HCT116 (cell line): ENCODE measurements at regions not wholly inside any gene's neighbourhood (a gene's known extent, or its start where the extent isn't known, plus 50 kb on each side); places are given as distances from the start of the nearest gene placed in this dataset.

ENCODE experiments used
- ATAC-seq: fragments of 200-7000 bp; cut with Tn5 transposase; 2 replicates; pipeline ENCODE4 v1.9.1; 2020; ENCODE audit warnings: mild to moderate bottlenecking, moderate library complexity
- BruUV-seq: library from RNA; stranded (reverse); fragments of 400-500 nt; replicated peaks from 2 replicates; lab custom pipeline; 2021; lab: Mats Ljungman, UMichigan
- CTCF ChIA-PET: fragments of 300-600 bp; sonication (Branson Sonifier 250); formaldehyde crosslinking; loops from one replicate; lab custom pipeline; 2021; ENCODE audit warnings: antibody characterized with exemption; lab: Charles Lee
- POLR2A ChIA-PET: fragments of 300-600, 350-600 bp; sonication (Branson Sonifier 250); formaldehyde crosslinking; loops from one replicate; lab custom pipeline; 2021; ENCODE audit warnings: antibody characterized with exemption; lab: Charles Lee
- RAD21 ChIA-PET, 2 experiments: fragments of 300-600 bp; sonication (Branson Sonifier 250); formaldehyde crosslinking; loops; one replicate each; lab custom pipeline; 2023; ENCODE audit warnings: low total read pairs in 2 of 2; ENCODE audit not compliant: uncharacterized antibody in 2 of 2, unreplicated experiment in 2 of 2, low non-redundant PET in 1 of 2; lab: Charles Lee
- DNase-seq: peaks from one replicate; pipeline ENCODE4 v3.0.0-alpha.2; 2010; ENCODE audit warnings: low read depth, low spot score
- H2AFZ ChIP-seq: fragments of 200-600 bp; shearing (Covaris generic), sonication (generic); 2 replicates; pipeline ENCODE4 v1.6.1; 2017; ENCODE audit warnings: low read depth, mixed run types, mixed read lengths, antibody characterized with exemption, low read length; ENCODE audit not compliant: poor library complexity, severe bottlenecking
- H3K27ac ChIP-seq: 2 replicates; pipeline ENCODE4 v1.5.1; 2012; ENCODE audit warnings: low read depth, low read length
- H3K27me3 ChIP-seq: fragments of 200-600 bp; sonication (generic); 2 replicates; pipeline ENCODE4 v1.6.1; 2016; ENCODE audit warnings: mixed run types, low read length, mixed read lengths; ENCODE audit not compliant: insufficient read depth
- H3K36me3 ChIP-seq, 2 experiments: fragments of 200-500 bp in 1 of 2; fragments of 200-600 bp in 1 of 2; sonication (Bioruptor generic) in 1 of 2; sonication (generic) in 1 of 2; 2 replicates each; pipeline versions ENCODE4 v1.5.1 to v1.6.1; 2014 to 2016; ENCODE audit warnings: low read length in 2 of 2, inconsistent platforms in 1 of 2, mixed read lengths in 1 of 2, mixed run types in 1 of 2; ENCODE audit not compliant: insufficient read depth in 2 of 2, control insufficient read depth in 1 of 2
- H3K4me1 ChIP-seq, 2 experiments: fragments of 200-600 bp in 1 of 2; sonication (generic) in 1 of 2; 2 replicates each; pipeline versions ENCODE4 v1.5.1 to v1.6.1; 2012 to 2017; ENCODE audit warnings: low read length in 2 of 2, inconsistent platforms in 1 of 2, mild to moderate bottlenecking in 1 of 2, mixed read lengths in 1 of 2, mixed run types in 1 of 2, moderate library complexity in 1 of 2; ENCODE audit not compliant: insufficient read depth in 2 of 2, control insufficient read depth in 1 of 2
- H3K4me2 ChIP-seq: fragments of 200-600 bp; sonication (generic); 2 replicates; pipeline ENCODE4 v1.6.1; 2017; ENCODE audit warnings: mixed run types, low read length, mixed read lengths
- H3K4me3 ChIP-seq, 2 experiments: fragments of 200-600 bp in 1 of 2; sonication (generic) in 1 of 2; replicated peaks in 1 of 2; 2 replicates each; pipeline ENCODE4 v1.5.1; 2011 to 2016; ENCODE audit warnings: low read length in 2 of 2, control low read depth in 1 of 2, low read depth in 1 of 2, mild to moderate bottlenecking in 1 of 2, mixed read lengths in 1 of 2, mixed run types in 1 of 2
- H3K79me2 ChIP-seq: fragments of 200-600 bp; sonication (generic); 2 replicates; pipeline ENCODE4 v1.6.1; 2017; ENCODE audit warnings: mild to moderate bottlenecking, mixed run types, low read length, moderate library complexity, mixed read lengths; ENCODE audit not compliant: insufficient read depth
- H3K9ac ChIP-seq: fragments of 200-600 bp; sonication (generic); 2 replicates; pipeline ENCODE4 v1.6.1; 2016; ENCODE audit warnings: low read length, mixed read lengths
- H3K9me2 ChIP-seq: fragments of 200-600 bp; sonication (generic), shearing (Covaris generic); 2 replicates; pipeline ENCODE4 v1.6.1; 2017; ENCODE audit warnings: mixed run types, mild to moderate bottlenecking, moderate library complexity; ENCODE audit not compliant: insufficient read depth
- H3K9me3 ChIP-seq, 2 experiments: fragments of 200-500 bp in 1 of 2; fragments of 200-600 bp in 1 of 2; sonication (Bioruptor generic) in 1 of 2; sonication (generic) in 1 of 2; 2 replicates each; pipeline ENCODE4 v1.6.1; 2014 to 2017; ENCODE audit warnings: low read length in 2 of 2, mixed read lengths in 2 of 2, inconsistent platforms in 1 of 2, low read depth in 1 of 2, mild to moderate bottlenecking in 1 of 2, mixed run types in 1 of 2, moderate library complexity in 1 of 2; ENCODE audit not compliant: control insufficient read depth in 1 of 2, insufficient read depth in 1 of 2
- H4K20me1 ChIP-seq: fragments of 200-600 bp; sonication (generic), shearing (Covaris generic); 2 replicates; pipeline ENCODE4 v1.6.1; 2017; ENCODE audit warnings: mixed run types, mild to moderate bottlenecking, moderate library complexity; ENCODE audit not compliant: insufficient read depth
- CEBPB ChIP-seq: IDR thresholded peaks from 2 replicates; pipeline ENCODE4 v1.6.1; 2012; ENCODE audit warnings: low read depth
- EGR1 ChIP-seq: IDR thresholded peaks from 2 replicates; pipeline ENCODE4 v1.6.1; 2012; ENCODE audit warnings: low read depth
- EZH2 ChIP-seq: fragments of 200-600 bp; sonication (generic); IDR thresholded peaks from 2 replicates; pipeline ENCODE4 v1.6.1; 2017; ENCODE audit warnings: antibody characterized with exemption, mixed run types
- JUND ChIP-seq: IDR thresholded peaks from 2 replicates; pipeline ENCODE4 v1.6.1; 2012
- RAD21 ChIP-seq: IDR thresholded peaks from 2 replicates; pipeline ENCODE4 v1.6.1; 2012; ENCODE audit warnings: low read depth, mild to moderate bottlenecking
- TCF7L2 ChIP-seq: IDR thresholded peaks from 2 replicates; pipeline ENCODE4 v1.7.0; 2011; ENCODE audit warnings: borderline replicate concordance, inconsistent platforms; ENCODE audit not compliant: insufficient read depth, insufficient read length; ENCODE audit errors: extremely low read depth
- ZNF274 ChIP-seq: fragments of 200-500 bp; sonication (Bioruptor generic); IDR thresholded peaks from 2 replicates; pipeline ENCODE4 v1.6.1; 2014; ENCODE audit warnings: mild to moderate bottlenecking, low read depth, low read length, inconsistent platforms
- intact Hi-C: fragments of 100-400 bp; cut with micrococcal nuclease; formaldehyde crosslinking; loops from 2 replicates; pipeline ENCODE4 v1.10.0; 2022
- TF ChIP-seq, protein P1 (sequence below): IDR thresholded peaks from 2 replicates; pipeline ENCODE4 v1.6.1; 2012; ENCODE audit warnings: low read depth

- Histone ChIP-seq H3K9me2 (no peaks in the 10 kb centered on the region), H4K20me1 (no peaks in the 10 kb centered on the region), H3K27ac (no peak overlapping the region), H3K36me3 (no peaks in the 10 kb centered on the region), H3K4me1 (no peaks in the 10 kb centered on the region; a peak in 1 of 4 replicates), H3K4me2 (no peak overlapping the region), H3K9me3 (no peaks in the 10 kb centered on the region), H3K4me3 (no peak overlapping the region), H2AFZ (no peak overlapping the region), H3K79me2 (no peaks in the 10 kb centered on the region), H3K9ac (no peak overlapping the region), H3K27me3 (peaks cover 33% of the 10 kb centered on the region; the same call in 1 of the 2 replicates)
- TF ChIP-seq, protein P1, sequence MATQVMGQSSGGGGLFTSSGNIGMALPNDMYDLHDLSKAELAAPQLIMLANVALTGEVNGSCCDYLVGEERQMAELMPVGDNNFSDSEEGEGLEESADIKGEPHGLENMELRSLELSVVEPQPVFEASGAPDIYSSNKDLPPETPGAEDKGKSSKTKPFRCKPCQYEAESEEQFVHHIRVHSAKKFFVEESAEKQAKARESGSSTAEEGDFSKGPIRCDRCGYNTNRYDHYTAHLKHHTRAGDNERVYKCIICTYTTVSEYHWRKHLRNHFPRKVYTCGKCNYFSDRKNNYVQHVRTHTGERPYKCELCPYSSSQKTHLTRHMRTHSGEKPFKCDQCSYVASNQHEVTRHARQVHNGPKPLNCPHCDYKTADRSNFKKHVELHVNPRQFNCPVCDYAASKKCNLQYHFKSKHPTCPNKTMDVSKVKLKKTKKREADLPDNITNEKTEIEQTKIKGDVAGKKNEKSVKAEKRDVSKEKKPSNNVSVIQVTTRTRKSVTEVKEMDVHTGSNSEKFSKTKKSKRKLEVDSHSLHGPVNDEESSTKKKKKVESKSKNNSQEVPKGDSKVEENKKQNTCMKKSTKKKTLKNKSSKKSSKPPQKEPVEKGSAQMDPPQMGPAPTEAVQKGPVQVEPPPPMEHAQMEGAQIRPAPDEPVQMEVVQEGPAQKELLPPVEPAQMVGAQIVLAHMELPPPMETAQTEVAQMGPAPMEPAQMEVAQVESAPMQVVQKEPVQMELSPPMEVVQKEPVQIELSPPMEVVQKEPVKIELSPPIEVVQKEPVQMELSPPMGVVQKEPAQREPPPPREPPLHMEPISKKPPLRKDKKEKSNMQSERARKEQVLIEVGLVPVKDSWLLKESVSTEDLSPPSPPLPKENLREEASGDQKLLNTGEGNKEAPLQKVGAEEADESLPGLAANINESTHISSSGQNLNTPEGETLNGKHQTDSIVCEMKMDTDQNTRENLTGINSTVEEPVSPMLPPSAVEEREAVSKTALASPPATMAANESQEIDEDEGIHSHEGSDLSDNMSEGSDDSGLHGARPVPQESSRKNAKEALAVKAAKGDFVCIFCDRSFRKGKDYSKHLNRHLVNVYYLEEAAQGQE = peak; percentile 50
- TF ChIP-seq JUND (no peak), TCF7L2 (no peak), EZH2 (no peak), EGR1 (no peak), CEBPB (no peak), RAD21 (no peak)
- intact Hi-C loops = no loop called here
- no peak for ATAC-seq
- CTCF ChIA-PET = no interaction called here
- no peak for DNase-seq
- POLR2A ChIA-PET = no interaction called here
- no TSS peak for BruUV-seq
- RAD21 ChIA-PET = no interaction called here
Observed at GRCh38 chr16:86714166-86714565, 135.8 kb downstream of the FOXL1 start.

DNA sequence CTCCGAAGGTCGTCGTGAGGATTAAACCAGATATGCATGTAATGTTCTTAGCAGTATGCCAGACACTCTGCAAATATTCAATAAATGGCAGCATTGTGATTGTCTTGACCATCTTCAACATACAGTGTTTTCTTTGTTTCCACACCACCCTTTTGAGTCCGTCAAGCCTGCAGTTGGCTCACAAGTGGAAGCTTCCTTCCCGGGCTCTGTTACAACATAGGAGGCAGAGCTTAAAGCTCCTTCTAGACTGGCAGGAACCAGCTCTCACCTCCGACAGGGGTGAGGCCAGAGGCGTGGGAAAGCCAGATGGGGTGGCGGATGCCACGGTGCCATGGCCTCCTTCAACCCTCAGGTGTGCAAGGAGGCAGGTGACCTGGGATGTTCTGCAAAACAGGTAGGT is 138.3 kb downstream of the FOXL1 start:
- ChIA-PET POLR2A (no interaction called here), CTCF (no interaction called here), RAD21 (no interaction called here)
- Histone ChIP-seq H3K9me2 (no peaks in the 10 kb centered on the region), H3K27ac (no peak overlapping the region), H3K36me3 (no peaks in the 10 kb centered on the region), H4K20me1 (no peaks in the 10 kb centered on the region), H3K27me3 (peaks cover 28% of the 10 kb centered on the region; the same call in 1 of the 2 replicates), H3K9ac (no peak overlapping the region), H3K4me1 (no peaks in the 10 kb centered on the region; a peak in 1 of 4 replicates), H2AFZ (no peak overlapping the region), H3K4me2 (no peak overlapping the region), H3K4me3 (no peak overlapping the region), H3K9me3 (no peaks in the 10 kb centered on the region), H3K79me2 (no peaks in the 10 kb centered on the region)
- DNase-seq (no peak), ATAC-seq (no peak)
- no peak for TF ChIP-seq RAD21
- TF ChIP-seq ZNF274 = no peak
- intact Hi-C loops = no loop called here
- no TSS peak for BruUV-seq
